Heart left ventricle (tissue), 16 donors: ENCODE measurements at regions not wholly inside any gene's neighbourhood (a gene's known extent, or its start where the extent isn't known, plus 50 kb on each side); places are given as distances from the start of the nearest gene placed in this dataset.

Source experiments
- ATAC-seq, 4 donors: fragments of 200-7000 bp; cut with Tn5 transposase; one replicate each; pipeline ENCODE4 v1.9.1; 2020 to 2022; ENCODE audit warnings: moderate library complexity in 4 of 4, mild to moderate bottlenecking in 3 of 4, moderate number of reproducible peaks in 1 of 4
- DNase-seq, 5 donors: peaks; one replicate each; pipeline ENCODE4 v3.0.0-alpha.2; 2020
- H3K27ac ChIP-seq, 12 donors: fragments of 200-600 bp; sonication (generic) in 4 of 12; one replicate each; pipeline versions ENCODE4 v1.5.0 to v1.8.0; 2016 to 2022; ENCODE audit warnings: mild to moderate bottlenecking in 2 of 12
- H3K27me3 ChIP-seq, 9 donors: fragments of 200-600 bp; sonication (generic) in 2 of 9; one replicate each; pipeline versions ENCODE4 v1.5.1 to v1.8.0; 2016 to 2022; ENCODE audit warnings: mild to moderate bottlenecking in 3 of 9
- H3K36me3 ChIP-seq, 9 donors: fragments of 200-600 bp; sonication (generic) in 2 of 9; one replicate each; pipeline versions ENCODE4 v1.5.0 to v1.8.0; 2018 to 2022; ENCODE audit warnings: mild to moderate bottlenecking in 2 of 9
- H3K4me1 ChIP-seq, 12 donors: fragments of 200-600 bp; sonication (generic) in 4 of 12; one replicate each; pipeline versions ENCODE4 v1.5.0 to v1.8.0; 2016 to 2022; ENCODE audit warnings: mild to moderate bottlenecking in 3 of 12
- H3K4me3 ChIP-seq, 12 donors: fragments of 200-600 bp; sonication (generic) in 4 of 12; one replicate each; pipeline versions ENCODE4 v1.5.0 to v1.8.0; 2017 to 2022; ENCODE audit warnings: mild to moderate bottlenecking in 9 of 12, moderate library complexity in 4 of 12
- H3K9me3 ChIP-seq, 12 donors: fragments of 200-600 bp; sonication (generic) in 4 of 12; one replicate each; pipeline versions ENCODE4 v1.5.0 to v1.8.0; 2016 to 2022; ENCODE audit warnings: mild to moderate bottlenecking in 1 of 12
- POLR2A ChIP-seq, 2 donors: fragments of 450-650 bp; IDR thresholded peaks; one replicate each; pipeline ENCODE4 v1.6.1; 2017; ENCODE audit warnings: antibody characterized with exemption in 2 of 2, mild to moderate bottlenecking in 2 of 2, moderate library complexity in 2 of 2
- WGBS, 4 donors: extraction: QIAGEN DNeasy Blood & Tissue Kit in 2 of 4; methylation state at CpG; one replicate each; pipeline versions ENCODE4 v1.1.5 to v1.1.7; 2013 to 2018; 5-methylcytosine and 5-hydroxymethylcytosine counted together
- intact Hi-C, 10 donors: fragments of 100-400 bp; cut with DNase I; formaldehyde crosslinking; loops; one replicate each; pipeline versions ENCODE4 v1.11.1 to v1.14.2; 2022
- TF ChIP-seq, protein P1 (sequence below), 12 donors: fragments of 200-600 bp; sonication (generic) in 4 of 12; IDR thresholded peaks; one replicate each; pipeline versions ENCODE4 v1.5.0 to v1.8.0; 2018 to 2022; ENCODE audit warnings: antibody characterized with exemption in 12 of 12, mild to moderate bottlenecking in 5 of 12
- donor health status: ischemic (EF 13 %, LVEDD 7.1; RV severe dilation, severe dysfunction).
- donor health status: healthy with polysubstance abuse.
- donor health status: DM: no; HTN: yes; CAD: no.
- donor health status: DM: no; HTN: no; CAD: no.
- donor health status: ischemic (EF 25% LVEDD 6.9; RV normal size, moderate dysfunction).
- donor health status: ischemic (EF 25% LVEDD 5.7; RV mildly dilated, moderate dysfunction).
- donor health status: healthy.
- donor health status: DM: yes; HTN: yes; CAD: no.
- donor health status: ischemic (EF 35%, LVEDD 5.7; RV mildly dilated, moderate dysfunction).
- donor health status: nonischemic (EF 11% LVEDD 7.7; RV severe dilation, severe dysfunction).
- donor health status: DM: yes; HTN: yes; CAD: no.
- donor health status: PGD.
- donor health status: ischemic (EF 29% LVEDD 5.4; RV normal size, mild dysfunction).
- donor health status: nonischemic (EF 23%, LVEDD 6.1; RV moderate dilation, normal function).

DNA sequence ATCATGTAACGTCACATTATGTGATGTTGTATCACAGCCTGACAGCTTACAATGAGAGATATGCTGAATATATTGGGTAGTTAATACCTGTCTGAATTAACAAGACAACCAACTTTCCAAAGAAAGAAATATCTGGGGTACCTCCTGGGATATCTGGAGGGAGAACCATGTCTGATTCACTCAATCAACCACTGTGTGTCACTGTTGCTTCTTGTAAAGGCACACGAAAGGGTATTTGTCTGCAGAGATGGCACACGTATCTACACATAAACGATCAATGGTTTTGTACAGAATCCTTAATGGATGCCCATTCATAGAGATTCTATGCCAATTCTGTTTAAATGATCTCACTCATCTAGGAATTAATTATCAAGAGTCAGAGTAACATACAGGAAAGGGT lies 252.1 kb upstream of the TMCO5A start:
- Histone ChIP-seq H3K27me3 (no peaks in the 10 kb centered on the region), H3K4me1 (no peaks in the 10 kb centered on the region), H3K4me3 (no peak overlapping the region), H3K36me3 (no peaks in the 10 kb centered on the region), H3K9me3 (peaks cover 0 to 13% (median 0%) of the 10 kb centered on the region in 12 donors), H3K27ac (no peak overlapping the region)
- DNase-seq, result no peak
- WGBS, 4 donors, result 76 to 79% (median 77%) methylated on average over 4 of the region's 4 CpGs
- ATAC-seq, result no peak
- intact Hi-C loops, result no loop called here
- TF ChIP-seq POLR2A (IDR thresholded peaks at IDR 0.05), result no peak
- TF ChIP-seq, protein P1, sequence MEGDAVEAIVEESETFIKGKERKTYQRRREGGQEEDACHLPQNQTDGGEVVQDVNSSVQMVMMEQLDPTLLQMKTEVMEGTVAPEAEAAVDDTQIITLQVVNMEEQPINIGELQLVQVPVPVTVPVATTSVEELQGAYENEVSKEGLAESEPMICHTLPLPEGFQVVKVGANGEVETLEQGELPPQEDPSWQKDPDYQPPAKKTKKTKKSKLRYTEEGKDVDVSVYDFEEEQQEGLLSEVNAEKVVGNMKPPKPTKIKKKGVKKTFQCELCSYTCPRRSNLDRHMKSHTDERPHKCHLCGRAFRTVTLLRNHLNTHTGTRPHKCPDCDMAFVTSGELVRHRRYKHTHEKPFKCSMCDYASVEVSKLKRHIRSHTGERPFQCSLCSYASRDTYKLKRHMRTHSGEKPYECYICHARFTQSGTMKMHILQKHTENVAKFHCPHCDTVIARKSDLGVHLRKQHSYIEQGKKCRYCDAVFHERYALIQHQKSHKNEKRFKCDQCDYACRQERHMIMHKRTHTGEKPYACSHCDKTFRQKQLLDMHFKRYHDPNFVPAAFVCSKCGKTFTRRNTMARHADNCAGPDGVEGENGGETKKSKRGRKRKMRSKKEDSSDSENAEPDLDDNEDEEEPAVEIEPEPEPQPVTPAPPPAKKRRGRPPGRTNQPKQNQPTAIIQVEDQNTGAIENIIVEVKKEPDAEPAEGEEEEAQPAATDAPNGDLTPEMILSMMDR (IDR thresholded peaks at IDR 0.05), result no peak

DNA sequence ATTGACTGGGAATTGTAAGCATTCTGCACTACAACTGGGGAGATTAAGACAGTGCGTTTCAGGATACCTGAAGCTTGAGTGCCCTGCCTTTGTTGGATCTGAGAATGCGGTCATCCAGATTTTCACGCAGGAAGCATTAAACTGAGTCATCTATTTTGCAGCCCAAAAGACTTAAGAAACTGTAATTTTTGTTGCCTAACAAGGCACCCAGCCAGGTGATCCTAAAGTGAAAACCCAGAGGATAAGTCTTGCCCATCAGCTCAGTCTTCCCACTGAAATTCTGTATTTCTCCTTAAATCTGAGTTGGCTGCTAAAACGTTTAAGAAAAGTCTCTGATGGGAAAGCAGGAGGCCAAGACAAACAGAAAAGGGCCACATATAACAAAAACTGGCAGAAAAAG lies 242.5 kb upstream of the TMCO5A start:
- DNase-seq, result no peak
- Histone ChIP-seq H3K9me3 (peaks cover 0 to 15% (median 6%) of the 10 kb centered on the region in 12 donors), H3K27me3 (no peaks in the 10 kb centered on the region), H3K4me3 (no peak overlapping the region), H3K4me1 (no peaks in the 10 kb centered on the region), H3K27ac (no peak overlapping the region), H3K36me3 (no peaks in the 10 kb centered on the region)
- intact Hi-C loops, result loop anchor here in 1 of 10 donors (5.0 kb wide), 1 partner anchor 50 kb away; no protein-coding TSS in a partner anchor
- 70 to 76% (median 75%) methylated on average over 4 of the region's 4 CpGs for WGBS, 4 donors
- ATAC-seq, result no peak
- TF ChIP-seq, protein P1 (IDR thresholded peaks at IDR 0.05), result no peak
- TF ChIP-seq POLR2A (IDR thresholded peaks at IDR 0.05), result no peak

DNA sequence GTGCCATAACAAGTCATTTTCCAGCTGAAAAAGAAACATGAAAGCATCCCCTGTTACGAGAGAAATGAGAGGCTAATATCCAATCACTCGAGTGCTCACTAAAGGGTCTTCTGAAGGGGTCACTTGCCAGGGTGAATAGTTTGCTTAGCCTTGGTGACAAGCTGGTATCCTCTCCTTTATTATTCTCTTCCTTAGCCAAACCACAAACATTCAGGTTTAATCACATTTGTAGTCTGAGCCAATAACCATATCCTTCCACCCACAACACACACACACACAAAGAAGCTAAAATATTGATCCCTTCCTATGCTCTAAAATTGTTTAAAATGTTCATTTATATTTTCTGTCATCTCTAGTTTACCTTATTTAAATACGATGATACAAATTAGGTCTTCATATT lies 240.5 kb upstream of the TMCO5A start:
- Histone ChIP-seq H3K9me3 (peaks cover 0 to 15% (median 6%) of the 10 kb centered on the region in 12 donors), H3K4me1 (no peaks in the 10 kb centered on the region), H3K4me3 (no peak overlapping the region), H3K27ac (no peak overlapping the region), H3K36me3 (no peaks in the 10 kb centered on the region), H3K27me3 (no peaks in the 10 kb centered on the region)
- no peak for DNase-seq
- 85 to 94% (median 91%) methylated on average over 3 of the region's 3 CpGs for WGBS, 4 donors
- intact Hi-C loops, result loop anchor here in 1 of 10 donors (5.0 kb wide), 1 partner anchor 52 kb away; no protein-coding TSS in a partner anchor
- ATAC-seq, result no peak
- TF ChIP-seq, protein P1 (IDR thresholded peaks at IDR 0.05), result no peak
- no peak for TF ChIP-seq POLR2A (IDR thresholded peaks at IDR 0.05)

DNA sequence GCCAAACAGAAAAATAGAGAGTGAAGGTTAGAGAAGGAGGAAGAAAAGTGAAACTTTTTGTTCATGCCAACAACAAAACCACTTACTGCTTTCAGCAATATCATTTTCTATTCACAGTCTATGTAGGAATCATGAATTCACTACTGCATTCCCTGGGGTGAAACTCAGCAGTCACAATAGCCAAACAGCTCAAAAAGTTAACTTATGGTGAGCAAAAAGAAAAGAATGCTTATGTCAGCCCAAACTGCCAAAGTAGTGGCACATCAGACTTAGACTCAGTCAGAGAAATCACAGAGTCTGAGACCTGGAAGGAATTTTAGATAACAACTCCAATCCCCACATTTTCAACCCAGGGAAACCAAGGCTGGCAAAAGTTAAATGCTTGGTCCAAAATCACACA lies 238.7 kb upstream of the TMCO5A start:
- H3K9me3 ChIP-seq, result peaks cover 0 to 1% (median 0%) of the 10 kb centered on the region in 12 donors
- no peaks in the 10 kb centered on the region for H3K27me3 ChIP-seq
- no peak overlapping the region for H3K4me3 ChIP-seq
- DNase-seq (no peak), ATAC-seq (no peak)
- TF ChIP-seq, protein P1 (IDR thresholded peaks at IDR 0.05), result no peak
- TF ChIP-seq POLR2A (IDR thresholded peaks at IDR 0.05), result no peak
- no peak overlapping the region for H3K27ac ChIP-seq
- no peaks in the 10 kb centered on the region for H3K36me3 ChIP-seq
- no peaks in the 10 kb centered on the region for H3K4me1 ChIP-seq
- intact Hi-C loops, result no loop called here
